ENCODE measurements at regions not wholly inside any gene's neighbourhood (a gene's known extent, or its start where the extent isn't known, plus 50 kb on each side); places are given as distances from the start of the nearest gene placed in this dataset.

DNA sequence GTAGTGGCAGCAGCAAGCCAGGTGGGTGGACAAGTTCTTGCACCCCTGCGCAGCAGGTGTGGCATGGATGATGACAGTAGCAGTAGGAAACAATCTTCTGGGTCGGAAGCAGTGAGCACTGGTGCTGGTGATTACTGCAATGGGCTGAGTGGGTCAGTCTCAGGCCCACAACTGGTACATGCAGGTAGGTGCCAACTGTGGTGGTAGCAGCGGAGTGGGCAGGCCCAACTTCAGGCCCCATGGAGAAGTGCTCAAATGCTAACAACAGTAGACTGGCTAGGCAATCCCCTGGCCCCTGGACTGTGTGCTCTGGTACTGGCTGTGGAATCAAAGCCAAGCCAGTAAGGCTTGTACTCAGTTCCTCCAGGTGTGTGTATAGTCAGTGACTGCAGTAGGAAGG, 413.7 kb downstream of the PDGFC start:
- Histone ChIP-seq H3K27ac (ENCODE audit: insufficient read depth, low read length, poor library complexity, severe bottlenecking) (no peak overlapping the region), H3K4me1 (ENCODE audit: control insufficient read depth, insufficient read depth, low read length, poor library complexity, severe bottlenecking) (no peaks in the 10 kb centered on the region), H3K36me3 (ENCODE audit: control insufficient read depth, insufficient read depth, low read length) (no peaks in the 10 kb centered on the region), H3K27me3 (ENCODE audit: control insufficient read depth, insufficient read depth, low read length) (no peaks in the 10 kb centered on the region), H3K4me3 (ENCODE audit: low read depth, low read length) (no peak overlapping the region), H3K9me3 (ENCODE audit: control insufficient read depth in 2 of 2, low read length in 2 of 2) (peaks cover 0 to 2% of the 10 kb centered on the region in 2 experiments)
- H3K9me3 Mint-ChIP-seq = peaks cover 0 to 32% (median 9%) of the 10 kb centered on the region in 7 donors
- no peaks in the 10 kb centered on the region for H3K27me3 Mint-ChIP-seq
- H3K36me3 Mint-ChIP-seq = no peaks in the 10 kb centered on the region
- no peak for DNase-seq
- ATAC-seq (ENCODE audit: low read depth in 2 of 2) = no peak
- H3K4me1 Mint-ChIP-seq = no peaks in the 10 kb centered on the region
- H3K4me3 Mint-ChIP-seq = no peak overlapping the region
- H3K27ac Mint-ChIP-seq = no peak overlapping the region

DNA sequence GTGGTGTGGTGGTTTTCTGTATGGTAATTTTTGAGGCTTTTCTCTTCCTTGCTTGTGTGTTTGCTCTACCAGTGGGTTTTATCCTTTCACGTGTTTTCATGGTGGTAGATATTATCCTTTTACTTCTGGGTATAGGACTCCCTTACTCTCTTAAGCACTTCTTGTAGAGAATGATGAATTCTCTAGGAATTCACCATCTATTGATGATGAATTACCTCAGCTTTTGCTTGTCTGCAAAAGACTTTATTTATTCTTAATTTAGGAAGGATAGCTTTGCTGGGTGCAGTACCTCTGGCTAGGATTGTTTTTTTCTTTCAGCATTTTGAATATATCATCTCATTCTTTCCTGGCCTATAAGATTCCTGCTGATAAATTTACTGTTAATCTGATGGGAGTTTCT, 415.3 kb downstream of the PDGFC start:
- no peaks in the 10 kb centered on the region for H3K27me3 Mint-ChIP-seq
- DNase-seq = no peak
- H3K27ac Mint-ChIP-seq = no peak overlapping the region
- H3K36me3 Mint-ChIP-seq = no peaks in the 10 kb centered on the region
- no peaks in the 10 kb centered on the region for H3K36me3 ChIP-seq (ENCODE audit: control insufficient read depth, insufficient read depth, low read length)
- no peak overlapping the region for H3K4me3 Mint-ChIP-seq
- H3K9me3 ChIP-seq (ENCODE audit: control insufficient read depth in 2 of 2, low read length in 2 of 2) = peaks cover 0 to 2% of the 10 kb centered on the region in 2 experiments
- H3K4me3 ChIP-seq (ENCODE audit: low read depth, low read length) = no peak overlapping the region
- H3K4me1 ChIP-seq (ENCODE audit: control insufficient read depth, insufficient read depth, low read length, poor library complexity, severe bottlenecking) = no peaks in the 10 kb centered on the region
- ATAC-seq (ENCODE audit: low read depth in 2 of 2) = no peak
- H3K9me3 Mint-ChIP-seq = peaks cover 0 to 36% (median 9%) of the 10 kb centered on the region in 7 donors
- H3K27me3 ChIP-seq (ENCODE audit: control insufficient read depth, insufficient read depth, low read length) = no peaks in the 10 kb centered on the region
- H3K27ac ChIP-seq (ENCODE audit: insufficient read depth, low read length, poor library complexity, severe bottlenecking) = no peak overlapping the region
- no peaks in the 10 kb centered on the region for H3K4me1 Mint-ChIP-seq

DNA sequence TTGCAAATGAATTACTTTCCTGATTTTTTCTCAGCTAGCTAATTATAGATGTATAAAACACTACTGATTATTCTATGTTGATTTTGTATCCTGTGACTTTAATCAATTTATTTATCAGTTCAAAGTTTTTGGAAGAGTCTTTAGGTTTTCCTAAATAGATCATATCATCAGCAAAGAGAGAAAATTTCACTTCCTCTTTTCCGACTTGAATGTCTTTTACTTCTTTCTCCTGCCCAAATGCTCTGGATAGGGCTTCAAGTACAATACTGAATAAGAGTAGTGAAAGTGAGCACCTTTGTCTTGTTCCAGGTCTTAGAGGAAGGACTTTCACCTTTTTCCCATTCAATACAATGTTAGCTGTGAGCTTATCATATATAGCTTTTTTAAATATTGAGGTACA, 417.9 kb downstream of the PDGFC start:
- no peaks in the 10 kb centered on the region for H3K4me1 ChIP-seq (ENCODE audit: control insufficient read depth, insufficient read depth, low read length, poor library complexity, severe bottlenecking)
- H3K27me3 ChIP-seq (ENCODE audit: control insufficient read depth, insufficient read depth, low read length) = no peaks in the 10 kb centered on the region
- no peak overlapping the region for H3K4me3 Mint-ChIP-seq
- no peaks in the 10 kb centered on the region for H3K36me3 ChIP-seq (ENCODE audit: control insufficient read depth, insufficient read depth, low read length)
- H3K27ac ChIP-seq (ENCODE audit: insufficient read depth, low read length, poor library complexity, severe bottlenecking) = no peak overlapping the region
- no peak overlapping the region for H3K27ac Mint-ChIP-seq
- no peaks in the 10 kb centered on the region for H3K36me3 Mint-ChIP-seq
- H3K4me3 ChIP-seq (ENCODE audit: low read depth, low read length) = no peak overlapping the region
- no peak for ATAC-seq (ENCODE audit: low read depth in 2 of 2)
- no peak for DNase-seq
- peaks cover 0 to 47% (median 9%) of the 10 kb centered on the region in 7 donors for H3K9me3 Mint-ChIP-seq
- H3K9me3 ChIP-seq (ENCODE audit: control insufficient read depth in 2 of 2, low read length in 2 of 2) = peaks cover 0 to 2% of the 10 kb centered on the region in 2 experiments
- no peaks in the 10 kb centered on the region for H3K4me1 Mint-ChIP-seq
- no peaks in the 10 kb centered on the region for H3K27me3 Mint-ChIP-seq

DNA sequence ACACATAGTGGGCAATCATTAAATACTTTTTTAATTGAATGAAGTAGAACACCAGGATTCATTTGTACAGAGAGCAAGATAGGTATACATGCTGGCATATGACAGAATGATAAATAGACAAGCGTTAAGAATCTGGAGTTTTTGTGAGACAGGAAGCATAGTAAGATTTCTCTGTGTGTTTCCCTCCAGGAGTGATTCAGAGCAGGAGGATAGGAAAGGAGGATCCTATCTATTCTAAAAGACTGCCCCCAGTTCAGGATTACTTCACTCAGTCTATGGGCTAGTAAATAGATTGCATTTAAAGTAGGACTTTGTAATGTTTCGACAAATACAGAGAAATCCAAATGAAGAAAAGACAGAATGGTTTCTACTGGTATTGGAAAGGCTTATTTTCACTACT, 423.7 kb downstream of the PDGFC start:
- DNase-seq (no peak), ATAC-seq (ENCODE audit: low read depth in 2 of 2) (no peak)
- no peak overlapping the region for H3K4me3 Mint-ChIP-seq
- H3K36me3 Mint-ChIP-seq = no peaks in the 10 kb centered on the region
- no peaks in the 10 kb centered on the region for H3K4me1 ChIP-seq (ENCODE audit: control insufficient read depth, insufficient read depth, low read length, poor library complexity, severe bottlenecking)
- H3K27ac ChIP-seq (ENCODE audit: insufficient read depth, low read length, poor library complexity, severe bottlenecking) = no peak overlapping the region
- no peaks in the 10 kb centered on the region for H3K27me3 ChIP-seq (ENCODE audit: control insufficient read depth, insufficient read depth, low read length)
- H3K4me1 Mint-ChIP-seq = no peaks in the 10 kb centered on the region
- H3K27me3 Mint-ChIP-seq = no peaks in the 10 kb centered on the region
- peaks cover 2 to 34% (median 12%) of the 10 kb centered on the region in 7 donors for H3K9me3 Mint-ChIP-seq
- no peaks in the 10 kb centered on the region for H3K9me3 ChIP-seq (ENCODE audit: control insufficient read depth in 2 of 2, low read length in 2 of 2)
- H3K4me3 ChIP-seq (ENCODE audit: low read depth, low read length) = no peak overlapping the region
- no peaks in the 10 kb centered on the region for H3K36me3 ChIP-seq (ENCODE audit: control insufficient read depth, insufficient read depth, low read length)
- no peak overlapping the region for H3K27ac Mint-ChIP-seq

DNA sequence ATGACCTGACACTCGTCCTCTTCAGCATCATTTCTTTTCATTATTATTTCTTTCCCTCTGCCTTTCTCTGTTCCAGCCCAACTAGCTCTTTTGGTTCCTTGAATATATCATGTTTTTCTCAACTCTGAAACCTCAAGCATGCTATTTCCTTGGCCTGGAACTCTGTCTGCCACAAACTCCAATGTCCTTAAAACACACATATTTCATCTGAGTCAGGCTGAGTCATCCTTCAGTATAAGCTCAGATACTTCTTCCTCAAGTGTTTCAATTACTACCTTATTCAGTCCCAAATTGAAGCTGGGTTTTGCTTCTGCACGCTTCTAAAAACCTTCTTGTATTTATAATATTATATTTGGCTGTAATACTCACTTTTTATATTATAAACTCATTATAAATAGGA, 424.2 kb downstream of the PDGFC start:
- Histone ChIP-seq H3K27ac (ENCODE audit: insufficient read depth, low read length, poor library complexity, severe bottlenecking) (no peak overlapping the region), H3K4me1 (ENCODE audit: control insufficient read depth, insufficient read depth, low read length, poor library complexity, severe bottlenecking) (no peaks in the 10 kb centered on the region), H3K36me3 (ENCODE audit: control insufficient read depth, insufficient read depth, low read length) (no peaks in the 10 kb centered on the region), H3K9me3 (ENCODE audit: control insufficient read depth in 2 of 2, low read length in 2 of 2) (no peaks in the 10 kb centered on the region), H3K4me3 (ENCODE audit: low read depth, low read length) (no peak overlapping the region), H3K27me3 (ENCODE audit: control insufficient read depth, insufficient read depth, low read length) (no peaks in the 10 kb centered on the region)
- no peak overlapping the region for H3K27ac Mint-ChIP-seq
- H3K27me3 Mint-ChIP-seq = no peaks in the 10 kb centered on the region
- no peaks in the 10 kb centered on the region for H3K4me1 Mint-ChIP-seq
- peaks cover 2 to 39% (median 12%) of the 10 kb centered on the region in 7 donors for H3K9me3 Mint-ChIP-seq
- H3K36me3 Mint-ChIP-seq = no peaks in the 10 kb centered on the region
- DNase-seq (no peak), ATAC-seq (ENCODE audit: low read depth in 2 of 2) (no peak)
- no peak overlapping the region for H3K4me3 Mint-ChIP-seq

DNA sequence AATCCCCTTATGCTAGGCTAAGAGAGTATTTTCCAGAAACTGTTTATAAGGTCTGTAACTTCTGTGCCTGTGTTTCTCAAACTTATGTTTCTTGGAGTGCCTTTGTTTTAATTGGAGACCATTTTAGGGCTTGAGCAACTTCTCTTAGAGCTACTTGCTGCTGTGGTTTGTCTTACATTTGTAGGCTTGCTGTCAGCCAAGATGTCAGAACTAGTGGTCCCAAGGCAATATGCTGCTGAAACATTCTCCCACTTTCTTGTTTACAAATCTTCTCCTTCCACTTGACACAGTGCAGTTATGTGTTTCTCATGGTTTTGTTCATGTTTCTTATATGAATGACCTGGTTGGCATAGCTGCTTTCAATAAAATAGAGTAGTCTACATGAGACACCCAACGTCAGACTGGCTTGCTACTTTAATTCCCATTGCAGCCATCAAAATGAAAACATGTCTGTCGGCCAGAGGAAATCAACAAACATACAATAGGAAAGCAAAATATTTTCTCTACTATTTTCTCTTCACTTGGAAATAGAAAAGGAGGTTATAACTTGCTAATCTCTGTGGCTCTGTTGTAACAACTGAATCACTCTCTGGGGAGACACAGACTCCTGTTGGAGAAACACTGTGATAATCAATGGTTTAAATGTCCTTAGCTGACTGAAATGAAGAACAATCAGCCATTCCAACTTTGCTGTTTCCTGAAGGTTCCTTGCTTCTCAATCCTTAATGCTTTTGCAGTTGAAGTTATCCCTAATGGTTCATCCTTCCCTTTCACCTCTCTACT, 426.4 kb downstream of the PDGFC start:
- no peak overlapping the region for H3K4me3 Mint-ChIP-seq
- no peaks in the 10 kb centered on the region for H3K36me3 ChIP-seq (ENCODE audit: control insufficient read depth, insufficient read depth, low read length)
- H3K4me1 Mint-ChIP-seq = no peaks in the 10 kb centered on the region
- DNase-seq = no peak
- H3K27ac Mint-ChIP-seq = no peak overlapping the region
- ATAC-seq (ENCODE audit: low read depth in 2 of 2) = no peak
- H3K4me1 ChIP-seq (ENCODE audit: control insufficient read depth, insufficient read depth, low read length, poor library complexity, severe bottlenecking) = no peaks in the 10 kb centered on the region
- H3K9me3 Mint-ChIP-seq = peaks cover 4 to 36% (median 10%) of the 10 kb centered on the region in 7 donors
- H3K9me3 ChIP-seq (ENCODE audit: control insufficient read depth in 2 of 2, low read length in 2 of 2) = no peaks in the 10 kb centered on the region
- H3K4me3 ChIP-seq (ENCODE audit: low read depth, low read length) = no peak overlapping the region
- no peak overlapping the region for H3K27ac ChIP-seq (ENCODE audit: insufficient read depth, low read length, poor library complexity, severe bottlenecking)
- H3K36me3 Mint-ChIP-seq = no peaks in the 10 kb centered on the region
- no peaks in the 10 kb centered on the region for H3K27me3 ChIP-seq (ENCODE audit: control insufficient read depth, insufficient read depth, low read length)
- no peaks in the 10 kb centered on the region for H3K27me3 Mint-ChIP-seq

DNA sequence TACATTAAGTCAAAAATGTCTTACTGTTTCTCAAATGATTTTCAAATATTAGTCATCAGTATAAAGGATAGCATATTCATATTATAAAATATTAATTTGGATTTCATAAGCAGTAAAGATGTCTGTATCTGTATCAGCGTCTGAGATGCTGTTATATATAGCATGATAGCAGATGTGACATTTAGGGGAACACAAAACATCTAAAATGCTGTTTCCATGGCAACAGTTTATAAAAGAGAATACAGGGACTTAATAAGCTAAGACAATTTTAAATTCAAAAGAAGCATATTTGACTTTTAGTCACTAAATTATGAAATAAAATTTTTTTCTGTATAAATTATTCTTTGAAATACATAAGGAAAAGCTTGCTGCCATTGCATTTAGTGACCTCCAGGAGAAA, 432.2 kb downstream of the PDGFC start:
- Mint-ChIP-seq H3K27ac (no peak overlapping the region), H3K36me3 (no peaks in the 10 kb centered on the region), H3K9me3 (peaks cover 2 to 32% (median 7%) of the 10 kb centered on the region in 7 donors), H3K27me3 (no peaks in the 10 kb centered on the region), H3K4me3 (no peak overlapping the region), H3K4me1 (no peaks in the 10 kb centered on the region)
- no peaks in the 10 kb centered on the region for H3K36me3 ChIP-seq (ENCODE audit: control insufficient read depth, insufficient read depth, low read length)
- H3K27me3 ChIP-seq (ENCODE audit: control insufficient read depth, insufficient read depth, low read length) = no peaks in the 10 kb centered on the region
- DNase-seq (no peak), ATAC-seq (ENCODE audit: low read depth in 2 of 2) (no peak)
- no peak overlapping the region for H3K27ac ChIP-seq (ENCODE audit: insufficient read depth, low read length, poor library complexity, severe bottlenecking)
- no peaks in the 10 kb centered on the region for H3K9me3 ChIP-seq (ENCODE audit: control insufficient read depth in 2 of 2, low read length in 2 of 2)
- H3K4me3 ChIP-seq (ENCODE audit: low read depth, low read length) = no peak overlapping the region
- no peaks in the 10 kb centered on the region for H3K4me1 ChIP-seq (ENCODE audit: control insufficient read depth, insufficient read depth, low read length, poor library complexity, severe bottlenecking)

DNA sequence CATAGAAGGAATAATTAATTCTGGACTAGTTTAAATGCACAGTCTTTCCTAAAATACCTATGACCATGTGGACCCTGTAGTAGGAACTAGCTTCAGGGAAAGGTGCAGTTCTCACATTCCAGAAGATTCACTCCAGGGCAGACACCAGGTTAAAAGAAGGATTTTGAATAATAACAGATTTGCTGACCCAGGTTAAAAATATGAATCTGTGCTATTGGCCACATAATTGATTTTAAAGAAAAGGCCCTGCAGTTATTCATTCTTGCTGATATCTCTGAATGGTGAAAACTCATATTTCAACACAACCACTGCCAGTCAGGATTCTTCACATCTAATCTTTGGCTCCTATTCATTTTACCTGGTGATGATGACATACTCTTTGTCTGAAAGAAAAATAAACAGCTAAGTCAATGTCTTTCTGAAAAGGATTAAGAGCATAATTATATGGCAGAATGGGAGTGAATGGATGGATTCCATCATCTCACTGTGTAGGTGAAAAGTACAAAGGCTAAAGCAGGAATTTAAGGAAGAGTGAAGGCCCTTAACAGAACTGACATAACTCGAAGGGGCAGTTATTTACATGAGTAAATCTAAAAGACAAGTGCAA, 432.8 kb downstream of the PDGFC start:
- no peak overlapping the region for H3K4me3 Mint-ChIP-seq
- H3K36me3 Mint-ChIP-seq = no peaks in the 10 kb centered on the region
- H3K4me1 Mint-ChIP-seq = no peaks in the 10 kb centered on the region
- H3K27ac Mint-ChIP-seq = no peak overlapping the region
- Histone ChIP-seq H3K36me3 (ENCODE audit: control insufficient read depth, insufficient read depth, low read length) (no peaks in the 10 kb centered on the region), H3K9me3 (ENCODE audit: control insufficient read depth in 2 of 2, low read length in 2 of 2) (no peaks in the 10 kb centered on the region), H3K4me1 (ENCODE audit: control insufficient read depth, insufficient read depth, low read length, poor library complexity, severe bottlenecking) (no peaks in the 10 kb centered on the region), H3K27me3 (ENCODE audit: control insufficient read depth, insufficient read depth, low read length) (no peaks in the 10 kb centered on the region), H3K4me3 (ENCODE audit: low read depth, low read length) (no peak overlapping the region), H3K27ac (ENCODE audit: insufficient read depth, low read length, poor library complexity, severe bottlenecking) (no peak overlapping the region)
- peaks cover 2 to 34% (median 10%) of the 10 kb centered on the region in 7 donors for H3K9me3 Mint-ChIP-seq
- H3K27me3 Mint-ChIP-seq = no peaks in the 10 kb centered on the region
- no peak for ATAC-seq (ENCODE audit: low read depth in 2 of 2)
- no peak for DNase-seq

All from CD4-positive, CD25-positive, alpha-beta regulatory T cell (primary cell).